ENCODE measurements at regions not wholly inside any gene's neighbourhood (a gene's known extent, or its start where the extent isn't known, plus 50 kb on each side); places are given as distances from the start of the nearest gene placed in this dataset.

- Histone ChIP-seq H3K9me3 (ENCODE audit: control insufficient read depth, low read length) (no peaks in the 10 kb centered on the region), H3K4me3 (ENCODE audit: low read length) (no peak overlapping the region), H3K9ac (ENCODE audit: low read length) (no peak overlapping the region), H3K27me3 (replicated peaks; ENCODE audit: control insufficient read depth, insufficient read depth, low read length) (no peaks in the 10 kb centered on the region), H3K36me3 (ENCODE audit: control insufficient read depth, insufficient read depth, low read length, severe bottlenecking) (no peaks in the 10 kb centered on the region), H3K4me1 (ENCODE audit: control insufficient read depth, insufficient read depth, low read length) (peaks cover 26% of the 10 kb centered on the region)
- DNase-seq (ENCODE audit: low read depth) = no peak
Measured at GRCh38 chr5:72604798-72605154, 97.6 kb upstream of the ZNF366 start.

GRCh38 chr5:72604111-72604797 lies 97.0 kb upstream of the ZNF366 start:
- no peak for DNase-seq (ENCODE audit: low read depth)
- Histone ChIP-seq H3K27me3 (replicated peaks; ENCODE audit: control insufficient read depth, insufficient read depth, low read length) (no peaks in the 10 kb centered on the region), H3K9ac (ENCODE audit: low read length) (no peak overlapping the region), H3K9me3 (ENCODE audit: control insufficient read depth, low read length) (no peaks in the 10 kb centered on the region), H3K4me3 (ENCODE audit: low read length) (no peak overlapping the region), H3K4me1 (ENCODE audit: control insufficient read depth, insufficient read depth, low read length) (peaks cover 31% of the 10 kb centered on the region), H3K36me3 (ENCODE audit: control insufficient read depth, insufficient read depth, low read length, severe bottlenecking) (no peaks in the 10 kb centered on the region)

- no peak overlapping the region for H3K4me3 ChIP-seq (ENCODE audit: low read length)
- no peaks in the 10 kb centered on the region for H3K9me3 ChIP-seq (ENCODE audit: control insufficient read depth, low read length)
- no peak for DNase-seq (ENCODE audit: low read depth)
- H3K4me1 ChIP-seq (ENCODE audit: control insufficient read depth, insufficient read depth, low read length) = peaks cover 44% of the 10 kb centered on the region
- H3K9ac ChIP-seq (ENCODE audit: low read length) = no peak overlapping the region
- no peaks in the 10 kb centered on the region for H3K36me3 ChIP-seq (ENCODE audit: control insufficient read depth, insufficient read depth, low read length, severe bottlenecking)
- no peaks in the 10 kb centered on the region for H3K27me3 ChIP-seq (replicated peaks; ENCODE audit: control insufficient read depth, insufficient read depth, low read length)
Measured at GRCh38 chr5:72602696-72603685, 95.8 kb upstream of the ZNF366 start.

- H3K4me1 ChIP-seq (ENCODE audit: control insufficient read depth, insufficient read depth, low read length) = peaks cover 55% of the 10 kb centered on the region
- no peak overlapping the region for H3K9ac ChIP-seq (ENCODE audit: low read length)
- no peak for DNase-seq (ENCODE audit: low read depth)
- no peaks in the 10 kb centered on the region for H3K36me3 ChIP-seq (ENCODE audit: control insufficient read depth, insufficient read depth, low read length, severe bottlenecking)
- H3K4me3 ChIP-seq (ENCODE audit: low read length) = no peak overlapping the region
- H3K27me3 ChIP-seq (replicated peaks; ENCODE audit: control insufficient read depth, insufficient read depth, low read length) = no peaks in the 10 kb centered on the region
- no peaks in the 10 kb centered on the region for H3K9me3 ChIP-seq (ENCODE audit: control insufficient read depth, low read length)
Measured at GRCh38 chr5:72601861-72602260, 94.7 kb upstream of the ZNF366 start.

- DNase-seq (ENCODE audit: low read depth) = peak; percentile 87
- H3K4me3 ChIP-seq (ENCODE audit: low read length) = peak overlapping the region; percentile 37
- no peaks in the 10 kb centered on the region for H3K36me3 ChIP-seq (ENCODE audit: control insufficient read depth, insufficient read depth, low read length, severe bottlenecking)
- peak overlapping the region; percentile 77 for H3K9ac ChIP-seq (ENCODE audit: low read length)
- H3K27me3 ChIP-seq (replicated peaks; ENCODE audit: control insufficient read depth, insufficient read depth, low read length) = no peaks in the 10 kb centered on the region
- H3K9me3 ChIP-seq (ENCODE audit: control insufficient read depth, low read length) = no peaks in the 10 kb centered on the region
- H3K4me1 ChIP-seq (ENCODE audit: control insufficient read depth, insufficient read depth, low read length) = peaks cover 64% of the 10 kb centered on the region
Measured at GRCh38 chr5:72600391-72600981, 93.3 kb upstream of the ZNF366 start.

GRCh38 chr5:72599519-72600370 lies 92.5 kb upstream of the ZNF366 start:
- peak overlapping the region; percentile 33 for H3K4me3 ChIP-seq (ENCODE audit: low read length)
- peak; percentile 43 for DNase-seq (ENCODE audit: low read depth)
- no peaks in the 10 kb centered on the region for H3K9me3 ChIP-seq (ENCODE audit: control insufficient read depth, low read length)
- peaks cover 64% of the 10 kb centered on the region for H3K4me1 ChIP-seq (ENCODE audit: control insufficient read depth, insufficient read depth, low read length)
- H3K27me3 ChIP-seq (replicated peaks; ENCODE audit: control insufficient read depth, insufficient read depth, low read length) = no peaks in the 10 kb centered on the region
- H3K36me3 ChIP-seq (ENCODE audit: control insufficient read depth, insufficient read depth, low read length, severe bottlenecking) = no peaks in the 10 kb centered on the region
- peak overlapping the region; percentile 77 for H3K9ac ChIP-seq (ENCODE audit: low read length)

- Histone ChIP-seq H3K36me3 (ENCODE audit: control insufficient read depth, insufficient read depth, low read length, severe bottlenecking) (no peaks in the 10 kb centered on the region), H3K9me3 (ENCODE audit: control insufficient read depth, low read length) (no peaks in the 10 kb centered on the region), H3K4me1 (ENCODE audit: control insufficient read depth, insufficient read depth, low read length) (peaks cover 64% of the 10 kb centered on the region), H3K4me3 (ENCODE audit: low read length) (no peak overlapping the region), H3K9ac (ENCODE audit: low read length) (peak overlapping the region; percentile 77), H3K27me3 (replicated peaks; ENCODE audit: control insufficient read depth, insufficient read depth, low read length) (no peaks in the 10 kb centered on the region)
- no peak for DNase-seq (ENCODE audit: low read depth)
Measured at GRCh38 chr5:72599065-72599433, 91.8 kb upstream of the ZNF366 start.

GRCh38 chr5:72598401-72599064 lies 91.3 kb upstream of the ZNF366 start:
- Histone ChIP-seq H3K9me3 (ENCODE audit: control insufficient read depth, low read length) (no peaks in the 10 kb centered on the region), H3K4me1 (ENCODE audit: control insufficient read depth, insufficient read depth, low read length) (peaks cover 64% of the 10 kb centered on the region), H3K27me3 (replicated peaks; ENCODE audit: control insufficient read depth, insufficient read depth, low read length) (no peaks in the 10 kb centered on the region), H3K36me3 (ENCODE audit: control insufficient read depth, insufficient read depth, low read length, severe bottlenecking) (no peaks in the 10 kb centered on the region), H3K4me3 (ENCODE audit: low read length) (peak overlapping the region; percentile 27), H3K9ac (ENCODE audit: low read length) (peak overlapping the region; percentile 68)
- peak; percentile 89 for DNase-seq (ENCODE audit: low read depth)

- peak; percentile 90 for DNase-seq (ENCODE audit: low read depth)
Measured at GRCh38 chr5:72597456-72597948, 90.3 kb upstream of the ZNF366 start.

GRCh38 chr5:72596956-72597355 lies 89.7 kb upstream of the ZNF366 start:
- peak; percentile 35 for DNase-seq (ENCODE audit: low read depth)
- Histone ChIP-seq H3K4me3 (ENCODE audit: low read length) (no peak overlapping the region), H3K27me3 (replicated peaks; ENCODE audit: control insufficient read depth, insufficient read depth, low read length) (no peaks in the 10 kb centered on the region), H3K36me3 (ENCODE audit: control insufficient read depth, insufficient read depth, low read length, severe bottlenecking) (no peaks in the 10 kb centered on the region), H3K4me1 (ENCODE audit: control insufficient read depth, insufficient read depth, low read length) (peaks cover 57% of the 10 kb centered on the region), H3K9ac (ENCODE audit: low read length) (peak overlapping the region; percentile 68), H3K9me3 (ENCODE audit: control insufficient read depth, low read length) (no peaks in the 10 kb centered on the region)

More at GRCh38 chr5:72597456-72597948, 90.3 kb upstream of the ZNF366 start:
- H3K27me3 ChIP-seq (replicated peaks; ENCODE audit: control insufficient read depth, insufficient read depth, low read length) = no peaks in the 10 kb centered on the region
- H3K4me3 ChIP-seq (ENCODE audit: low read length) = peak overlapping the region; percentile 27
- H3K4me1 ChIP-seq (ENCODE audit: control insufficient read depth, insufficient read depth, low read length) = peaks cover 60% of the 10 kb centered on the region
- no peaks in the 10 kb centered on the region for H3K9me3 ChIP-seq (ENCODE audit: control insufficient read depth, low read length)
- H3K36me3 ChIP-seq (ENCODE audit: control insufficient read depth, insufficient read depth, low read length, severe bottlenecking) = no peaks in the 10 kb centered on the region
- H3K9ac ChIP-seq (ENCODE audit: low read length) = peak overlapping the region; percentile 68

Measured in adipocyte (in vitro differentiated cells).